HG03135 (cell line): ENCODE measurements at regions not wholly inside any gene's neighbourhood (a gene's known extent, or its start where the extent isn't known, plus 50 kb on each side); places are given as distances from the start of the nearest gene placed in this dataset.

Experiments
- ATAC-seq: cut with Tn5 transposase; IDR thresholded peaks from one replicate; pipeline ENCODE4 v1.9.1; 2021; ENCODE audit warnings: mild to moderate bottlenecking, moderate library complexity; ENCODE audit not compliant: unreplicated experiment

- no peak for ATAC-seq
Measured at GRCh38 chr4:144562019-144562705, 83.8 kb upstream of the HHIP start.

GRCh38 chr4:144564358-144564757, 81.6 kb upstream of the HHIP start:
- ATAC-seq = no peak

DNA sequence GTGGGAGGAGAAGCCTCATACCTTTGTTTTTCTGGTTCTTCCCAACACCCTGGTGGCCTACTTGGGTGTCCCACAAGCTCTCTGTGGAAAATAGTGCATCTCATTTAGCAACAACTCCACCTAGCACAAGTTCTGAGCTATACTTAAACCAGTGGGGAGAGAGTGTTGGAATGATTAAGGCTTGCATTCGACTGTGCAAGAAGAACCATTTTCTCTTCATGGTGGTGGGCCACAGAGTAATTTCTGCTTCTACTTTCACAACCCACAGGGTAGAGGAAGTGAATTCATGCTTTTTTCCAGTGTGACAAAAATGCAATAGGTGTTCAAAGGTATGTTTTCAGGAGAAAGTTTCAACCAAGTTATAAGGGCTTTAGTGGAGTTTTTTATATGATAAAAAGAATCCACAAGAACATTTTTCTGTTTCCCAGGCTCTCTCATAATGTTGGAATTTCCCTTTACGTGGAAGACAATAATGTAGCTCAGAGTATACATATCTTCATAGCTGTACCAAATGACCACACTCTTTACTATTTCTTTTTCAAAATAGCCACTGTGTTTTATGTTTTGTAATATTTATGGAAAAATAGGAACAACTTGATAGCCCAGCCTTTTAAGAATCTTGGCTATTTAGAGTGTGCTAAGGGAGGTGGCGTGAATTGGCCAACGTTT, 80.3 kb upstream of the HHIP start:
- no peak for ATAC-seq

GRCh38 chr4:144572660-144573059, 73.3 kb upstream of the HHIP start:
- no peak for ATAC-seq

DNA sequence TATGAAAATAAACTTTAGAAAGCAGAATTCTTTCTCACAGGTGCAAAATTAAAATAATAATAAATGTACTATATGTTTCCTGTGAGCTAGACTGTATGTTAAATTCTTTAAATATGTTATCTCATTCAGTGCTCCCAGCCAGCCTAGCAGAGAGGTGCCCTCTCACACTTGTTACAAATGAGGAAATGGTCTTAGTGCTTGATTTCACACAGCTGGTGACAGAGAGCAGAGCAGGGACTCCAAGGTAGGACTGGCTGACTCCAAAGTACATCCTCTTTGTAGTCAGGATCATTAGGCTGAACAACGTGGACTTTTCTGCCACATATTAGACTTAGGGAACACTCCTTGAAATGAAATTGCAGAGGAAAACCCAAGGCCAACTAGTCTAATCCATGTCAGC, 72.0 kb upstream of the HHIP start:
- ATAC-seq = no peak

GRCh38 chr4:144574509-144574908, 71.4 kb upstream of the HHIP start:
- no peak for ATAC-seq

DNA sequence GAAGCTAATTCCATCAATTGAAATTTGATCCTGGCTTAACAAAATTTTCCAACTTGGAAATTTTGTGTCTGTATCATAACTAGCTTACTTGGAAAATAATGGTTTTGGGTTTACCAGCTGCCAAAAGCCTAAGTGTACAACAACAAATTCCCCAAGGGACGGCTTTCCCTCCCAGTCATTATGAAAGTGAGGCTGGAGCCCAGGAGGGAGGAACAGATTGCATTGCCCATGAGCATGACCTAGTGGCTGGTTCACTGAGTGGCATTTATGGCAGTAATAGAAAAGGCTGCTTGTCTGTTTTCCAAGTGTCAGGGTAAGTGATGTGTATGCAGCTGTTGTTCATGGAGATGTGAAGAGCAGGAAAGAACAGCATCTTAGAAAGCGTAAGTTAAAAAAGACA, 70.8 kb upstream of the HHIP start:
- no peak for ATAC-seq

GRCh38 chr4:144578681-144579080, 67.3 kb upstream of the HHIP start:
- no peak for ATAC-seq

GRCh38 chr4:144579411-144580030, 66.4 kb upstream of the HHIP start:
- no peak for ATAC-seq

DNA sequence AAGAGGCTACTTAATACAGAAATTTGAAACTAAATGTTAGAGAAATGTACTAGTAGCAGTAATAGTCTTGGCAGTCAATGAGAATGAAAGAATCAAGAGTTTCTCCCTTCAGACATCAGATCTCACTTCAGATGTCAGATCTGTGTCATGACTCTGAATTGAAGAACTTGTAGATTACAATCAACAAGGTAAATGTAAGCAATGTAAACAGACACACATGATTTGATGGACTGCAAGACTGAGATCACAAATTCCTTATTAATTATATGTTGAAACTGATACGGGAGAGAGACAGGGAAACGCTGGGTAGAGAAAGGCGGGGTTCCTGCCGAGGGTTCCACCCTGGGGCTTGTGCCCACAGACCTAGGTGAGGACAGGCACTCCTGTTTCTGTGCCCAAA, 65.5 kb upstream of the HHIP start:
- no peak for ATAC-seq

- ATAC-seq = no peak
Measured at GRCh38 chr4:144582105-144582850, 63.7 kb upstream of the HHIP start.

GRCh38 chr4:144582975-144583374, 63.0 kb upstream of the HHIP start:
- ATAC-seq = no peak

GRCh38 chr4:144583658-144584057, 62.3 kb upstream of the HHIP start:
- no peak for ATAC-seq

DNA sequence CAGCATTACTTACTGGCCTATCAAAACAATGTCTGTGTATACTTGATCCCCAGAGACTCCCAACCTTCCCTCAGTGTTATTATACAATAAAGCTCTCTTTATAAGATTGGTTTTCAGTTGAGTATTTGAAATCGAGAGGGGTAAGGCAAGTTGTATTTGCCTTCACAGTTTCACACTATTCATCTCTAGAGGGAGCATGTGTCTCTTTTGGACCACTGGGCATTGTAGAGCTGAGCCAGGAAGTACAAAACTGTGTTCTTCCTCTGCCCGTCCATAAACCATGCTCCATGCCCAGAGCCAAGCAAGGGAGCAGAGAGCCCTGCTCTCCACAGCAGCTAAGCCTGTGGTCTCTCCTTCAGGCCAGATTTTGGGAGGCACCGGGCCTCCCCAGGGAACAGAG, 61.5 kb upstream of the HHIP start:
- ATAC-seq = no peak

GRCh38 chr4:144589512-144589911, 56.4 kb upstream of the HHIP start:
- no peak for ATAC-seq

DNA sequence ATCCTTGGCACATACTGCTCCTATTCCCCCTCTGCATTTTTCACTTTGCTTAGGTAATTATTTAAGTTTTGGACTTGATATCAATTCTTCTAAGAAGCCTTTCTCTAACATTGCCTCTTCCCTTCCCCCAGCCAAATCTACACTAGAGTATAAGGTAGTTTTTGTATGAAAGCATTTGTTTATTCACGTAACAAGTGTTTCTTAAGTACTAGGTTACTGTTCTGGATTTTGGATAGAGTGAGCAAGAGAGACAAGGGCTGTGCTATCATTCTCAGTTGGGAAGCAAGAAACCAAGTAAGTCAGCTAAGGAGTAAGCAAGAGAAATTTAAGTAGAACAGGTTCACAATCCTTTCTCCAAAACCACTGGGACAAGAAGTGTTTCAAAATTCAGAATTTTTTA, 55.9 kb upstream of the HHIP start:
- no peak for ATAC-seq

- ATAC-seq = no peak
Measured at GRCh38 chr4:144591401-144591800, 54.6 kb upstream of the HHIP start.

DNA sequence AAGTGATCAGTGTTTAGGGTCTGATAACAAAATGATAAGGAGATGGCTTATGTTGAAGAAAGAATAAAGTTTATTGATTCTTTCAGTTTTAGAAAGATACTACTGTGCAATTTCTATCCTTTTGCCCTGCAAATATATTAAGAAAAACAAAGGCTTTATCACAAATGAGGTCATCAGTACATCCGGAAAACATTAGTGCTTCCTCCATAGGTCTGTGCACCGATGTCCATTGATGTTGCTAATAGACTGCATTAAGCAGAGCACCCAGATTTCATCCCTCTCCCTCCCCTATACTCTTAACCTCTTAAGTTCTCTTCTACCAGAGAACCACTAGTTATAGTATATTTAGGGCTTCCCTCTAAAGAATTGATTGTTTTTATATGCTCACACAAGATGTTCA, 53.7 kb upstream of the HHIP start:
- ATAC-seq = no peak

DNA sequence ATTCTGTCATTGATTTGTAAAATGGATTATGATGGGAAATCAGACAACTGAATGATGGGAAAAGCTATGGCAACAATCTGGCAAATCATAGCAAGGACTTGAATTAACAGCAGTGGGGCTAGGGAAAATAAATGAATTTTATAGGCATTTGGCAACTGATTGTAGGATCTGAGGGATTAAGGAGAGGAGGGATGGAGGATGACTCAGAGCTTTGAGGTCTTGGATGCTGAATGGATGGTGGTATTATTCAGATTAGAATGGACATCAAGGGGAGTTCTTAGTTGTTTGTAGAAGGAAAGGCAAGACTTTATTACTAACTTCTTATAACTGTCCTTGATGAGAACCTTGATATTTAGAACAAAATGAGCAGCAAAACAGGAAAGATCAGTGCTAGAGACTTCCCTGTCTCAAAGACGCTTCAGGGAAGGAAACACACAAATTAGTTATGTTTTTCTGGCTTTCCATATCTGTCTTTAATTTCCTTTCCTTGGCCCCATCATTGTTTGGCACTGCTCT, 51.4 kb upstream of the HHIP start:
- ATAC-seq = no peak

- no peak for ATAC-seq
Measured at GRCh38 chr4:144595681-144596080, 50.3 kb upstream of the HHIP start.
